PC-9 (cell line): ENCODE measurements at regions not wholly inside any gene's neighbourhood (a gene's known extent, or its start where the extent isn't known, plus 50 kb on each side); places are given as distances from the start of the nearest gene placed in this dataset.
"Not testable (repeated sequence)": the region's sequence is repeated elsewhere in the genome, so short reads cannot be mapped to it uniquely, and the experiment has no call there.

Experiments used
- CTCF ChIP-seq: fragments of 200-600 bp; sonication (generic); conservative IDR thresholded peaks from 2 replicates; pipeline ENCODE4 v1.6.1; 2017; ENCODE audit warnings: mixed run types, antibody characterized with exemption, mild to moderate bottlenecking, moderate library complexity
- EZH2 ChIP-seq: fragments of 200-600 bp; sonication (generic); IDR thresholded peaks from 2 replicates; pipeline ENCODE4 v1.8.0; 2017; ENCODE audit warnings: antibody characterized with exemption, low read depth

GRCh38 chrX:51001733-51002632 is 91.4 kb downstream of the BMP15 start:
- TF ChIP-seq CTCF, EZH2: not testable (repeated sequence)
